ENCODE measurements at regions not wholly inside any gene's neighbourhood (a gene's known extent, or its start where the extent isn't known, plus 50 kb on each side); places are given as distances from the start of the nearest gene placed in this dataset.

DNA sequence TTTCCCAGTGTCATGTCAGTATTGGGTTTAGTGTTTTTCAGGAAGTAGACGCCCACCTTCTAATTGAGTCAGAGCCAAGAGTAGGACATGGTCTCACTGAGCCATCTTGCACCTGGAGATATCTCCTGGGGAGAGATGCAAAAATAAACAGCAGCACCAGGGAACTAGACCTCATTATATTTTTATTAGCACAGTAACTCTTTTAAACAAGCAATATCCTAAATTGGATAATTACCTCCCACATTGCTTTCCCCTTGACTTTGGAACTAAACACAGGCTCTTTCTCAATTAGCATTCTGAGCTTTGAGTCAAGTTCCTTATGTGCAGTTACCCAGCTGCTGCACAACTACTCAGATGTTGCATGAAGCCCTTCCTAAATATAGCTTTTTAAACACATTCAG is 175.4 kb downstream of the IBTK start:
- no peak for DNase-seq (ENCODE audit: low spot score)

DNA sequence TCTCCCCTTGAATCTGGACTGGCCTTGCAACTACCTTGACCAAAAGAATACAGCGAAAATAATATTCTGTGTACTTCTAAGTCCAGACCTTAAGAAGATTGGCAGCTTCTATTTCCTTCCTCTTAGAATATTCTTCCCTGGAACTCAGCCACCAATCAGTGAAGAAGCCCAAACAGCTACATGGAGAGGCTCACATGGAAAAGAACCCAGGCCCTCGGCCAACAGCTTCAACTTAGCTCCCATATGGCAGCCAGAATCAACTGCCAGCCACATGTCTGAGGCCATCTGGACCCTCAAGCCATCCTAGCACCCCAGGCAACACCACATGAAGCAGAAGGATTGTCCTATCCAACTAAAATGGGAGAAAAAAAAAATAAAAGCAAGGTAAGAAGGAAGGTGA is 178.8 kb downstream of the IBTK start:
- DNase-seq (ENCODE audit: low spot score), result no peak

DNA sequence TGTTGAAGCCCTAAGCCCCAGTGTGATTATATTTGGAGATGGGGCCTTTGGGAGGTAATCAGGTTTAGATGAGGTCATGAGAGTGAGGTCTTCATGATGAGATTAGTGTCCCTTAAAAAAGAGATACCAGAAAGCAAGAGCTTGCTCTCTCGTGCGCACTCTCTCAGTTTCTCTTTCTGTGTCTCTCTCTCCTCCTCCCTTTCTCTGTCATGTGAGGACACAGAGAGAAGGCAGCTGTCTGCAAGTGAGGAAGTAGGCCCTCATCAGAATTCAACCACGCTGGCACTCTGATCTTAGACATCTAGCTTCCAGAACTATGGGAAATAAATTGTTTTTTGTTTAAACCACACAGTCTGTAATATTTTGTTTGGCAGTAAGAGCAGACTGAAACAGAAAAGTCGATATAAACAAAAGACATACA is 180.5 kb downstream of the IBTK start:
- no peak for DNase-seq (ENCODE audit: low spot score)

DNA sequence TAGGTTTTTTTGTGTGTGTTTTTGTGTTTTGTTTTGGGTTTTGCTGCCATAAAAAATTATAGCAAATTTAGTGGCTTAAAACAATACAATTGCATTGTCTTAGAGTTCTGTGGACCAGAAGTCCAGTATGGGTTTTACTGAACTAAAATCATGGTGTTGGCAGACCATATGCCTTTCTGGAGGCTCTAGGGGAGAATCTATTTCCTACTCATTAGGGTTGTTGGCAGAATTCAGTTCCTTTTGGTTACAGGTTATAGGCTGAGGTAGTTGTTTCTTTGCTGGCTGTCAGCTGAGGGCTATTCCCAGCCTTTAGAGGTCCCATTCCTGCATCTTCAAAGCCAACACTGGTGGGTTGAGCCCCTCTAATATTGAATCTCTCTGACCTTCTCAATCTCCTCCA is 181.3 kb downstream of the IBTK start:
- DNase-seq (ENCODE audit: low spot score), result no peak

DNA sequence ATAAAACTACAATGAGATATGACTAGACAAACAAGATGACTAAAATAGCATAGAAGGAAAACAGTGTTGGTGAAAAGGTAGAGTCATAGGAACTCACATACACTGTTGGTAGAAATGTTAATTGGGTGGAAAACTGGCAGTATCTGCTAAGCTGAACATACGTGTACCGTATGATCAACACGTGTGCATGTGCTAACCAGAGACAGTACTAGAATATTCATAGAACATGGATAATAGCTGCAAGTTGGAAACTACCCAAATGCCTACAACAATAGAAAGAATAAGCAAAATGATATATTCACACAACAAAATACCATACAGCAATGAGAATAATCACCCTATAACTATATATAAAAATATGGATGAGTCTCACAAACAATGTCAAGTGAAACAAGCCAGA is 184.0 kb downstream of the IBTK start:
- no peak for DNase-seq (ENCODE audit: low spot score)

DNA sequence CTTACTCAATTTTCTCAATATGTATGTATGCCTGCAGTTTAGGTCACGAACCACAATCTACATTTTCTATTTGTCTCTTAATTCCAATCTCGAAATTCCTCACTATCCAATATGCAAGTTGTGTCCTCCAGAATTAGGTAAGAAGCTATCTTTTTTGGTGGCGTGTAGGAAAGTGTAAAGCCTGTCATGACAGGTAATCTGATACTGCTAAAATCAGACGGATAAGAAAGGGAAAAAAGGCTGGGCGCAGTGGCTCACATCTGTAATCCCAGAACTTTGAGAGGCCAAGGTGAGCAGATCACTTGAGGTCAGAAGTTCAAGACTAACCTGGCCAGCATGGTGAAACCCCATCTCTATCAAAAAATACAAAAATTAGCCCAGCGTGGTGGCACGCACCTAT is 185.3 kb downstream of the IBTK start:
- no peak for DNase-seq (ENCODE audit: low spot score)

DNA sequence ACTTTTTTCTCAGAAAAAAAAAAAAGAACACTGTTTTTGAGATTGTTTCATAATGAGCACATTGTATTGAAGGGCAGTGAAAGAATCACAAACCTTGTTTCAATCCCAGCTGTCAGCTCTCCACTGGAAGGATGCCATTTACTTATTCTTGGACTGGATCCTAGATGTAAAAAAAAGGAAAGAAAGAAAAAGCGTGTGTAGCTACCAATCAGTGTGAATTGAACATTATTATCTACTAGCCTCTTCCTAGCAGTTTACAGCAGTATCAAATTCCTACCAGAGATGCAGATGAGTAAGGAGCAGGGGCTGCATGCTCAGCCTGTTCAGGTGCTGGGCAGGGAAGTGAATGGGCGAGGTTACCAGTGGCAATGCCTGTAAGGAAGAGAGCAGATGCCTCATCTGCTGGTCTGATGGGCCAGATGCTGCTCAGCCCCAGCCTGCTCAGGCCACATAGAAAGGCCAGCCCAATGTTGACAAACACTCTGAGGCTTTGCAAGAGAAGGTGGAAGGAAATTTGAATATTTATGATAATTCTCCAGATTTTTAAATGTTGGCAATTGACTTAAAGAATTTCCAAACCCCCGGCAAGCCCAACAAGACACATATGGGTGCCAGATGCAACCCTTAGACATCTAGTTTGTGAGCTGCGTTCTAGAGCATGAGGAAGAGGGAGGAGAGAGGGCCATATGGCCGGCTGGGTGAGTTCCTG is 189.5 kb downstream of the IBTK start:
- DNase-seq (ENCODE audit: low spot score), result no peak

DNA sequence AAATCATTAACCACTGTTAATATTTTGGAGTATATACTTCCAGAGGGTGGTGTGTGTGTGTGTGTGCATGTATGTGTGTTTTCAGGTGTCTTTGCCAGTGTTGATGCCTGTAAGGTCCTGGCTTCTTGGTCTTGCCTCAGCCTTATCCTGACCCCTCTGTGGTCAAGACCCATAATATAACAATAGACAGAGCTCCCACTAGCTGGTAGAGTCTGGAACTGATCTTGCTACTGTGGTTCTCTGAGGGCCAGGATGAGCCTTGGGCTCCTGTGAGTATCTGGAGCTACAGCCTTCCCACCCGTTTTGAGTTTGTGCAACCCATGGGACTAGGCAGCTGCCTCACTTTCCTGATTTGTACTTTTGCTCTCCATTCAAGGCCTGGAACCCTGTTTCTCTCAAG is 191.0 kb downstream of the IBTK start:
- DNase-seq (ENCODE audit: low spot score), result no peak

DNA sequence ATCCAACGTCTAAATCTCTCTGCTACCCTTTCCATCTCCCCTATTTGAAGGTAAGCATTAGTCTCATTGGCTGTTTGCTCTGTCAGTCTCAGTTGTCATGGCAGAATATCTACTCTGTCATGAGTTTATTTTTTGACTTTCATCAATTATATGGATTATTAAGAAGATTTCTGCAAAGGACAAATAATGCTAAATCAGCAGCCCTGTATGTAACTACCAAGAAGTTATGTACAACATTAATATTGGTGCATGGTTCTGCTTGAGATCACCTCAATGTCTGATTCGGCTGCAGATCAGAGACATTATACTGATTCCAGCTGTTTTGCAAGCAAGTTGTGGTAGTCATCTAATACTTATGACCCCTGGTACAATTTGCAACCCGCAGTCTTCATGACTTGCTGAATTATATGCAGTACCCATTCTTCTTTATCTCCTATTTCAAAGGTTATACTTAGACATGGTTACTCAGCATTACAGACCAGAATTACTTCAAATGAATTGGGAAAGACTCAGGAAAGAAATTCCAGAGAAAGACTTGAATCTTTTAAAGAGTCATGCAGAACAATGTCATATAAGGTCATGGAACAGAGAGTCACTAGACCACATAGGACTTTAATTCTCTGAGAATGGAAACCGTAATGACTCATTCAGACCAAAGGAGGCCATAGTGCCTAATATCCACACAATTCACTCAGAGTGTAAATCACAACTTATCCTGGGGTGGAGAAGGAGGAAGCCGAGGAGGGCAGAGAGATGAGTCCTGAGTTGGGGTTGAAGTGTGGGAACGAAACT is 201.4 kb downstream of the IBTK start:
- DNase-seq (ENCODE audit: low spot score), result no peak

DNA sequence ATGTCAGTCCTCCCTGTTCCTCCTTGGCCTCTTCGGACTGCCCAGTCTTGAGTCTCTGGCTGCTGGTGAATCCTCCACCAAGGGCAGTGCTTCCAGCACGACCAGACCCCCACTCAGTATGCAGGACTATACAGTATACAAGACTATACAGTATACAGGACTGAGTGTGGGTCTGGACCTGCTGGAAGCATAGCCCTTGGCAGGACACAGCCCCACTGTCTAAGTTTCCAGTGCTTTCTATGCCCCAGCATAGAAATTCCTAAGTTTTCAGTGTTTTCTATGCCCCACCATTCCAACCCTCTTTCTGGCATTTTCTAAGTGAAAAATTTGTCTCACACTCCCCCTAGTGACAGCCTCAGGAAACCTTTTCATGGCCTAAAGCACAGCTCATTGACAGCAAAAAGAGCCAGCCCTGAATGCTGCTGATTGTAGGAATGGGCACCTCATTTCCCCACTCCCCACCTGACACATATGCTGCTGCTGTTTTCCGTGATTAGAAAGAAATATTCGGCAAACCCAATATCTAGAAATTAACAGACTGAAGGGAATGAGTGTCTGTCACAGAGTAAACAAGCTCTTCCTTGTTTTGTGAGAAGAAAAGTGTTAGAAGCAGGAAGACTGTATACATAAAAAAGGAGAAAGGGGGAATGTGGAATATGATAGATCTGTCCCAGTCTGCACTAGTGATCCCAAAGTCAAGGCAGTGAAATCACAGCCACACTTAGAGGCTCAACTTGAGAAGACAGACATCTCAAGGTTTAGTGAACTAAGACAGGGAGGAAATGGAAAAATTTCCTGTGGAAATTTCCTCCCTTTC is 206.9 kb downstream of the IBTK start:
- DNase-seq (ENCODE audit: low spot score), result peak; percentile 56

DNA sequence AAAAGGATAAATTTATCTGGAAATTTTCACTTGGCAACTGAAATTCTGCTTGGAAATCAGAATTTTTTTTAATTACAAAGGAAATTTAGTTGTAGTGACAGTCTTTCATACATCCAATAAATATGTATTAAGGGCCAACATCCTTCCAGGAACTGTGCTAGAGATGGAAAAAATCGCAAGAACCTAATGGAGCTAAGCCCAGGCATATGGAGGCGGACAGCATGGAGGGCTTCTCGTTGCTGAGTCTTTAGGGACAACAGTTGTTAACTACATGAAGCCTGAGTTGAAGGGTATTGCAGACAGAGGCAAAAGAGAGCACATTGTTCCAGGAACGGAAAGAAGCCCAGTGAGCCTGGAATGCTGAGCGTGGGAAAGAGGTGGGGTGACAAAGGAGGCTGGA is 208.9 kb downstream of the IBTK start:
- no peak for DNase-seq (ENCODE audit: low spot score)

DNA sequence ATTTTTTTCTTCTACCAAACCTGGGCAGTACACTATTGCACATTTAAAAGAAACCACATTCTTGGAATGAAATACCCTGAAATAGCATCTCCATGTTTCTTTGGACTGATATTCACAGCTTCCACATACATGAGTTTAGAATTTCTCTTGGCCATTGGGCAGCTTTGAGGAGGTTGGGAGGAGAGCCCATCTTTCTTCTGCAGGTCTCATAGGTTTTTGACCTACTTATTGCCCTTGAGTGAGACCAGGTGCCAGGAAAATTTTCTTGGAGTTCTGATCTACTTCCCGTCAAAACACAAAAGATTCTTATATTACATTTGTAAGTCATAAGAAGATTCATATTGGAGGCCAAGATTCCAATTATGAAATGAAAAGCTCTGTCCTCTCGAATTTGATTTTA is 212.0 kb downstream of the IBTK start:
- no peak for DNase-seq (ENCODE audit: low spot score)

DNA sequence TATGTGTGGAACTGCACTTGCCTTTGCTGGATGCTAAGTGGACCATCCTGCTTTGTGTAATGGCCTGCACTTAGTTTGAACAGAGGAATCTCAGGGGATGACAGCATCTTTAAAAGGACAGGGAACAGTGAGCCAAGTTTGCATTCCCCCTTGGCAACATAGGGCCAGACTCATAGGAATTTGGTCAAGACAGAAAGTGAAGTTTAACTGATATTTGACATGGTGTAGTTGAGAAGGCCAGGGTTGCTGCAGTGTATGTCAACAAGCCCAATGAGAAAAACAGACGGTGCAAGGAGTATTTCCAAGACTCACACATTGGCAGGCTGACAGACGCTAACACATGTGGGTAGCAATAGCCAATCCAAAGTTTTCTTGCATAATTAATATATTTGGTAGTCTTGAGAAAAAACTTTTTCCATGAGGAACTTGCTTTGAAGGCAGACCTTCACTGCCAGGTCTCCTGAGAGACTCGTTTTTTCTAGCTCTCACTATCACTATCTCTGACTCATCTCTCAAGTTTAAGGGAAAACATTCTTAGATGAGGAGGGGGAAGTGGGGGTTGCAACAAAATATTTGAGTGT is 213.8 kb downstream of the IBTK start:
- no peak for DNase-seq (ENCODE audit: low spot score)

DNA sequence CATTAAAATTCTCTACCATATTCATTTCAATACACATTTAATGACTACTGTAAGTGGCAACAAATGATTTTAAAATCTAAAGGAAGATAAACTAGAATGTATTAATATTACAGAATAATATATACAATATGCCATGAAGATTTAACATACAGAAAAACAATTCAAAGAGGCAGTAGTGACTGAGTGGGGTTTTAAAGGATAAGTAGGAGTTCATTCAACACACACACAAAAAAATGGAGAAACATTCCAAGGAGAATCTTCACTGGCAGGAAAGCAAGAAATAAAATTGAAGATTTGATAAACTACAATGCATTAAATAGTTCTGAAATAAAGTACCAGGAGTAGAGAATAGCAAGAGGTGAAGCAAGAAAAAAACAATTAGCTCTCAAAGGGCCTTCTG is 215.1 kb downstream of the IBTK start:
- no peak for DNase-seq (ENCODE audit: low spot score)

DNA sequence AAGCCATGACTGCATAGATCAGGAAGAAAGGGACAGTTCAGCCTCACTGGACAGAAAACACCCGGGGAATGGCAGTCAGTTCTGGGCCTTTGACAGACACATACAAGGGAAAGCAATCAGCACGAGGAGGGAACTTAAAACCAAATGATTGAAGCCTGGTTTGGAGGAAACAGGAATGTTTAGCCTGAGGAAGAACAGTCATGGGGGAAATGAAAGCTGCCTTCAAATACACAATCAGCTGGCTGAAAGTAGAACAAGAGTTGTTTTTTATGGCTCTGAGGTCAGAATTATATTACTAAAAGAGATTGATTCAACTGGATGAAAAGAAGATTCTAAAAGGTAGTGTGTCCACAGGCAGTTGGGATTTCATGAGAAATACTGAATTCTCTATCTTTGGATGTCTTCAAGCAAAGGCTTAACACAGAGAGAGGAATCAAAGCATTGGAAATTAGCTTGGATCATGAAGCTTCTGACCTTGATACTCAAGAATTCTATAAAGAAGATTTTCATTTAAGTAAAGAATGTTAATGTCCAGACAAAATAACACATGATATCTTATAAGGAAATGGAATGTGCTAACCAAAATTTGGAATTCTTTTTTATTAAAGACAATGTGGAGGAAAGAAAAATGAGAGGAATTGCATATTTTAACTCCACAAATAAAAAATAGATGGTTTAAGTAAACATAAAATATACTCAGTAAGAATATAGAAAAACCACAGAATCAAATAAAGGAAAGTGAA is 216.6 kb downstream of the IBTK start:
- no peak for DNase-seq (ENCODE audit: low spot score)

DNA sequence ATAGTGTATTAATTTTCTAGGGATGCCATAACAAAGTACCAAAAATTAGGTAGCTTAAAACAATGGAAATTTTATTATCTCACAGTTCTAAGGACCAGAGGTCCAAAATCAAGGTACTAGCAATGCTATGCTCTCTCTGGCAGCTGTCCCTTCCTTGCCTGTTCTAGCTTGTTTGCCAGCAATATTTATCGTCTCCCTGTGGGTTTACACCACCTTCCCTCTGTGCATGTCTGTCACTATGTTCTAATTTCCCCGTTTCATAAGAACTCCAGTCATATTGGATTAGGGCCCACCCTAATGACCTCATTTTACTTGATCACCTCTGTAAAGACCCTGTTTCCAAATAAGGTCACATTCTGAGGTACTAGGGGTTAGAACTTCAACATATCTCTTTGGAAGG is 217.2 kb downstream of the IBTK start:
- no peak for DNase-seq (ENCODE audit: low spot score)

DNA sequence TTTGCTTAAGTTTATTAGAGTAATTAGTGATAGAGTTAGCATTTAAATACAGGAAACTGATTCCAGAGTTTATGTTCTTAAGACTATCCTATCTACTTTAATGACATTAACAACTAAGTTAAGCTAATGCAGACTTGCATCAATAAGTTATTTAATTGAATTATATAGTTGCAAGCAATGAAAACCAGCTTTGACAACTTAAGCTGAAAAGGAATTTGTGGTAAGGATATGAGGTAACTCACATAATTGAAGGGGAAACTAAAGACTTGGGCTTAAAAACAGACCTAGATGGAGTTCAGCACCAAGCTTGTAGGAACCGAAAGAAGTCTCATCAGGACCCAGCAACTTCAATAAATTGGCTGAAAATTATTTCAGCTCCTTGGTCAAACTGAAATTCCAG is 222.3 kb downstream of the IBTK start:
- no peak for DNase-seq (ENCODE audit: low spot score)

DNA sequence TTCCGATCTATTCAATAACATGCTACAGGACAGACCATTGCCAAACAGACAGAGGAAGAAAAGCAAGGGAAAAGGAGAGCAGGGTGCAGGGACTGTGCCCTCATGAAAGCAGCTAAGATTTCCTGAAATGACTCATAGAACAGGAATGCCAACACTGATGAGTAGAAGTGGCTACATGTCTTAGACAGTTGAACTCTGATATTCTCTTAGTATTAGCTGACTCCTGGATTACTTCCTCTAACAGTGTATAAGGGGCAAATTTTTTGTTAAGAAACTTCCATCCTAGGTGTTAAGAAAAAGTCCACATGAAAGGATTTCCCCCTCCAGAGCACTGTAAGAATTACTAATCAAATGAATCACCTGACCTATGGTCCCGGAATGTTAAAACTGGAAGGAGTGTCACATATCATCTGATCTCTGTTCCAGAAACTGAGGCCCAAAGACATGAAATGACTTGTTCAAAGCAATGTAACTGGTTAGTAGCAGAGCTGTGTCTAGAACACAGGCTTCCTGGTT is 224.9 kb downstream of the IBTK start:
- DNase-seq (ENCODE audit: low spot score), result no peak

DNA sequence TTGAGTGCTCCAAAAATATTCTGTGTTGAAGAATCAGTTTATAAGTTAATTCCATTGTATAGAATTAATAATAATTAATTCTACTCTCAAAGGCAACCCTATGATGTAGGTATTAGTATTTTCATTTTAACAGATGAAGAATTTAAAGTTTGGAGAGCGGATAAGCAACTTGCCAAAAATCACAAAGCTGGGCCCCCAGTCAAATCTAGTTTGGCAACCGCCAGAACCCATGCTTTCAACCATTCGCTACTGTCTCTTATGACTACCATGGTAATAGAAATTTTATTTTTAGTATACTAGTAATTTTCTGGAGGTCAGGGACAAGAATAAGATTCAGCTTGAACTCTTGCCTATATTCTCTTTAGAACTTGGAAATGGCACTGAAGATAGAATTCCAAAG is 229.8 kb downstream of the IBTK start:
- DNase-seq (ENCODE audit: low spot score), result no peak

DNA sequence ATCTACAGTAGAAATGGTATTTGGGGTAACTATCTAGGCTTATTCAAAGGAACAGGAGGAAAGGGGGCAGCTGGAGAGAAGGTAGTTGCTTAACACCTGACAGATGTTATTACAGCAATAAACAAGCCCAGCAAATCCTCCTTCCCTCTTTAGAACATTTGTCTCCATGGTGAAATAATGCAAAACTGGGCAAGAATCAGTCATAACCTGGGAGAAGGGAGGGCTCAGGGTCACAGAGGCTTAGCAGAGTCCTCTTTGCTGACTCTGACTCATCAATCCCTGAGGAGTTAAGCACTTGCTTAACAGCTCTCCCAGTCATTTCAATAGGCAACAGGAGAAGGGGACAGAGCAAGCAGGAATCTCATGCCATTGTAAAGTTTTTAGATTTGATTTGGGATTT is 230.3 kb downstream of the IBTK start:
- no peak for DNase-seq (ENCODE audit: low spot score)

DNA sequence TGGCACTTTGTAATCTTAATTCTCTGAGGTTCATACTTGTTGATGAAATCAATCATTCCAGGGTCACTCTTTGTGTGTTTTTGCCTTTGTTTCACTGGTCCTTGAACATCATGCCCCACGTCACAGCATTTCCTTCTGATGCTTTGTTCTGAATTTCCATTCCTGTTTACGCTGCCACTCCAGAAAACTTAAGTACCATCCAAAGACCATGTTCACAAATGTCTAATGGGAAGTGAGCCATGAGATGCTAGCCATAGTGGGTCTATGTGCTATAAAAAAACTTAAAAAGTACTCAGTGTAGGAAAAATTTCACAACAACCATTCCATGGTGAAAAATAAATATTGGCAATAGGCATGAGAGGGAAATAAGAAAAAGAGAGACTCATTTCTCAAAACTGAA is 232.0 kb downstream of the IBTK start:
- DNase-seq (ENCODE audit: low spot score), result no peak

DNA sequence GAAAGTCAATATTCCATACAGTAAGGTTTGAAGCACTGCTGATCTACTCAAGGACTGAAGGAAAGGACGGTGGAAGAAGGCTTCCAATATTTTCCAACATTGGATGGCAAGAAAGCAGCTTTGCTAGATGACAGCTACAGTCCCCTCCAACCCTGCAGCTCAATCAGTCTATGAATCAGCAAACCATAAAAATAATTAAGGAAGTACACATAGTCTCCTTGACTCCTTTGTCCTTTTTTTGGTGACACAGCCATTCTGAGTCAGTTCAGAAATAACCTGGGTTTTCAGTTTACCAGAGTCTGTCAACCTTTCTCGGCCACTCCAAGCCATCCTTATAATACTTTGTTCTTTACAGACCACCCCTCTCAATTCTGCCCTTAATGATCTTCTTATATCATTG is 232.5 kb downstream of the IBTK start:
- no peak for DNase-seq (ENCODE audit: low spot score)
